GM12878 (cell line): ENCODE measurements at regions not wholly inside any gene's neighbourhood (a gene's known extent, or its start where the extent isn't known, plus 50 kb on each side); places are given as distances from the start of the nearest gene placed in this dataset.
A peak's percentile ranks its signal among the peaks of the same experiment; 100 is the strongest.

Experiments used
- ATAC-seq: fragments of 200-7000 bp; cut with Tn5 transposase; 3 replicates; pipeline ENCODE4 v1.9.1; 2020; ENCODE audit warnings: mild to moderate bottlenecking, moderate library complexity
- BruUV-seq: library from RNA; stranded (reverse); fragments of 400-500 nt; replicated peaks from 2 replicates; lab custom pipeline; 2021; lab: Mats Ljungman, UMichigan
- CTCF ChIA-PET: fragments of 300-600 bp; sonication (Branson Sonifier 250); formaldehyde crosslinking; extraction: SDS; loops from one replicate; lab custom pipeline; 2021; ENCODE audit warnings: inconsistent platforms; lab: Yijun Ruan, JAX
- POLR2A ChIA-PET: fragments of 350-600 bp; formaldehyde crosslinking; extraction: SDS; loops from one replicate; lab custom pipeline; 2021; ENCODE audit warnings: inconsistent platforms; lab: Charles Lee
- RAD21 ChIA-PET: fragments of 300-600 bp; sonication (Branson Sonifier 250); formaldehyde crosslinking; loops from one replicate; lab custom pipeline; 2023; ENCODE audit warnings: antibody characterized with exemption; ENCODE audit not compliant: unreplicated experiment; lab: Charles Lee
- SMC1A ChIA-PET: fragments of 300-600 bp; sonication (Branson Sonifier 250); formaldehyde crosslinking; loops from one replicate; lab custom pipeline; 2023; ENCODE audit not compliant: unreplicated experiment, uncharacterized antibody; lab: Charles Lee
- DNase-seq: peaks from one replicate; pipeline ENCODE4 v3.0.0-alpha.2; 2011; ENCODE audit warnings: low read depth, low spot score
- FAIRE-seq: peaks from 3 replicates; lab custom pipeline; 2011; peaks lifted over from hg19 to GRCh38; lab: Jason Lieb, UNC
- H2AFZ ChIP-seq: 2 replicates; pipeline ENCODE4 v1.6.0; 2011; ENCODE audit warnings: low read depth, low read length, control low read depth; ENCODE audit not compliant: control insufficient read depth
- H3K27ac ChIP-seq: 2 replicates; pipeline ENCODE4 v1.5.1; 2011; ENCODE audit warnings: control low read depth; ENCODE audit not compliant: control insufficient read depth, insufficient read depth
- H3K27me3 ChIP-seq, 2 experiments: replicated peaks in 1 of 2; 2 replicates each; pipeline versions ENCODE4 v1.6.0 to v1.6.1; 2011; ENCODE audit warnings: low read length in 1 of 2; ENCODE audit not compliant: control insufficient read depth in 2 of 2, insufficient read depth in 2 of 2
- H3K36me3 ChIP-seq, 2 experiments: 2 replicates each; pipeline ENCODE4 v1.5.1; 2011; ENCODE audit warnings: low read length in 1 of 2; ENCODE audit not compliant: control insufficient read depth in 2 of 2, insufficient read depth in 2 of 2
- H3K4me1 ChIP-seq: 2 replicates; pipeline ENCODE4 v1.6.1; 2011; ENCODE audit warnings: mild to moderate bottlenecking, low read length, moderate library complexity, mixed read lengths; ENCODE audit not compliant: control insufficient read depth, insufficient read depth
- H3K4me2 ChIP-seq: 2 replicates; pipeline ENCODE4 v1.6.0; 2011; ENCODE audit warnings: control low read depth; ENCODE audit not compliant: control insufficient read depth, insufficient read depth
- H3K4me3 ChIP-seq: fragments of 200-600 bp; sonication (generic); 2 replicates; pipeline ENCODE4 v1.5.1; 2016
- H3K79me2 ChIP-seq: 2 replicates; pipeline ENCODE4 v1.6.0; 2011; ENCODE audit warnings: low read length; ENCODE audit not compliant: control insufficient read depth, insufficient read depth
- H3K9ac ChIP-seq: 2 replicates; pipeline ENCODE4 v1.8.0; 2011; ENCODE audit warnings: low read length, control low read depth, mixed read lengths; ENCODE audit not compliant: control insufficient read depth, insufficient read depth
- H3K9me3 ChIP-seq: replicated peaks from 3 replicates; pipeline ENCODE4 v1.5.1; 2011; ENCODE audit warnings: mild to moderate bottlenecking, low read length; ENCODE audit not compliant: control insufficient read depth, insufficient read depth
- H4K20me1 ChIP-seq: 2 replicates; pipeline ENCODE4 v1.6.0; 2011; ENCODE audit not compliant: control insufficient read depth, insufficient read depth
- BCL11A ChIP-seq: IDR thresholded peaks from 2 replicates; pipeline ENCODE4 v1.6.1; 2011; ENCODE audit warnings: low read depth, low read length
- CBX5 ChIP-seq: sonication (generic); IDR thresholded peaks from 2 replicates; pipeline ENCODE4 v1.6.1; 2016; ENCODE audit warnings: low read depth, moderate library complexity, mild to moderate bottlenecking, inconsistent platforms
- CHD2 ChIP-seq: IDR thresholded peaks from 2 replicates; pipeline ENCODE4 v1.6.1; 2011; ENCODE audit warnings: low read depth, low read length, improper control_type of control experiment, borderline replicate concordance
- CREB1 ChIP-seq: IDR thresholded peaks from 2 replicates; pipeline ENCODE4 v1.6.1; 2012; ENCODE audit warnings: low read depth, mild to moderate bottlenecking, inconsistent platforms
- ELK1 ChIP-seq: IDR thresholded peaks from 2 replicates; pipeline ENCODE4 v1.6.1; 2012; ENCODE audit warnings: low read depth, low read length, improper control_type of control experiment
- GATAD2B ChIP-seq: fragments of 450-650 bp; conservative IDR thresholded peaks from 2 replicates; pipeline ENCODE4 v1.6.1; 2017; ENCODE audit warnings: low read depth, mild to moderate bottlenecking, moderate library complexity
- IKZF1 ChIP-seq: fragments of 450-650 bp; conservative IDR thresholded peaks from 2 replicates; pipeline ENCODE4 v1.6.1; 2017; ENCODE audit warnings: antibody characterized with exemption, mild to moderate bottlenecking
- KAT2A ChIP-seq: conservative IDR thresholded peaks from 2 replicates; pipeline ENCODE4 v1.6.1; 2011; ENCODE audit warnings: low read depth, low read length; ENCODE audit not compliant: control insufficient read depth
- KDM1A ChIP-seq: fragments of 200-600 bp; sonication (generic); IDR thresholded peaks from 2 replicates; pipeline ENCODE4 v1.6.1; 2016; ENCODE audit warnings: borderline replicate concordance
- LARP7 ChIP-seq: fragments of 450-650 bp; IDR thresholded peaks from 2 replicates; pipeline ENCODE4 v1.6.1; 2017; ENCODE audit warnings: mild to moderate bottlenecking
- NFYB ChIP-seq: IDR thresholded peaks from 2 replicates; pipeline ENCODE4 v1.6.1; 2011; ENCODE audit warnings: low read depth, mild to moderate bottlenecking, low read length, improper control_type of control experiment, moderate library complexity; ENCODE audit not compliant: insufficient read depth
- RAD21 ChIP-seq: IDR thresholded peaks from 2 replicates; pipeline ENCODE4 v1.6.1; 2011; ENCODE audit warnings: mild to moderate bottlenecking, low read depth, low read length, moderate library complexity; ENCODE audit not compliant: insufficient read depth
- SRF ChIP-seq, 2 experiments: IDR thresholded peaks; 2 replicates each; pipeline ENCODE4 v1.6.1; 2011; ENCODE audit warnings: low read depth in 2 of 2, low read length in 2 of 2, mild to moderate bottlenecking in 1 of 2, moderate library complexity in 1 of 2
- TCF12 ChIP-seq: IDR thresholded peaks from 2 replicates; pipeline ENCODE4 v1.6.1; 2011; ENCODE audit warnings: low read depth, mild to moderate bottlenecking, low read length
- TCF3 ChIP-seq: IDR thresholded peaks from 2 replicates; pipeline ENCODE4 v1.6.1; 2012; ENCODE audit warnings: low read depth, mild to moderate bottlenecking, low read length, borderline replicate concordance; ENCODE audit not compliant: insufficient read depth
- YBX1 ChIP-seq: fragments of 450-650 bp; IDR thresholded peaks from 2 replicates; pipeline ENCODE4 v1.6.1; 2016; ENCODE audit warnings: antibody characterized with exemption
- ZNF24 ChIP-seq: fragments of 450-650 bp; IDR thresholded peaks from 2 replicates; pipeline ENCODE4 v1.6.1; 2017; ENCODE audit warnings: antibody characterized with exemption, mild to moderate bottlenecking
- WGBS: methylation state at CpG from one replicate; pipeline ENCODE4 v1.1.6; 2016; ENCODE audit warnings: low lambda C conversion rate; ENCODE audit not compliant: insufficient replicate concordance, insufficient coverage; ENCODE audit errors: missing lambda C conversion rate; 5-methylcytosine and 5-hydroxymethylcytosine counted together
- in situ Hi-C: fragments of 300-500 bp; cut with MboI; formaldehyde crosslinking; loops from 9 replicates; pipeline ENCODE4 v1.14.3; 2018; ENCODE audit warnings: mixed read lengths
- intact Hi-C: fragments of 100-400 bp; cut with micrococcal nuclease; formaldehyde crosslinking; loops from one replicate; pipeline ENCODE4 v1.14.2; 2022; ENCODE audit not compliant: unreplicated experiment
- TF ChIP-seq, protein P1 (sequence below): IDR thresholded peaks from 2 replicates; pipeline ENCODE4 v1.6.1; 2011; ENCODE audit warnings: borderline replicate concordance, low read depth, mild to moderate bottlenecking, moderate library complexity, mixed read lengths, low read length; ENCODE audit not compliant: insufficient read depth; ENCODE audit errors: extremely low read length
- TF ChIP-seq, protein P2 (sequence below): fragments of 450-650 bp; IDR thresholded peaks from 2 replicates; pipeline ENCODE4 v1.6.1; 2017; ENCODE audit warnings: borderline replicate concordance
- TF ChIP-seq, protein P3 (sequence below): fragments of 150-350 bp; IDR thresholded peaks from 2 replicates; pipeline ENCODE4 v1.6.1; 2014; ENCODE audit warnings: mild to moderate bottlenecking, low read depth, low read length

DNA sequence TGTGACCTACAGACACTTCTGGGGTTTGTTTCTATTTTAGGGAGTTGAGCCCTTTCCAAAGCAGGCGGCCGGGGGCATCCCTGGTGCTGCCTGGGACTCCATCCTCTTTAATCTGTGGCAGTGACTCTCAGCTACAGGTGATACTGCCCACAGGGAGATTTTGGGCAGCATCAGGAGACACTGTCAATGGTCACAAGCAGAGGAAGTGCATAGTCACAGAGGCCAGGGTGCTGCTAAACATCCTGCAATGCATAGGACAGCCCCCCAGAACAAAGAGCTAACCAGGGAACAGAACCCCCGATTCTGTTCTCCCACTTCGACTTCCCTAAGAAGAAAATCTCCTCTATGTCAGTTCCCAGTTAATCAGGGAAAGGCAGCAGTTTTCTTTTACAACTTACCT lies 66.2 kb downstream of the TEX35 start:
- Histone ChIP-seq H3K27ac (peak overlapping the region; percentile 38; the same call in 1 of the 2 replicates), H3K79me2 (no peaks in the 10 kb centered on the region), H3K9me3 (no peaks in the 10 kb centered on the region), H3K4me2 (peak overlapping the region; percentile 78), H2AFZ (no peak overlapping the region), H3K9ac (peak overlapping the region; percentile 37; the same call in 1 of the 2 replicates), H3K36me3 (no peaks in the 10 kb centered on the region), H4K20me1 (no peaks in the 10 kb centered on the region), H3K4me3 (peak overlapping the region; percentile 10; the same call in 1 of the 2 replicates), H3K4me1 (peaks cover 75% of the 10 kb centered on the region), H3K27me3 (no peaks in the 10 kb centered on the region)
- ChIA-PET POLR2A (no interaction called here), RAD21 (interaction anchor here (0.7 to 1.1 kb wide), 2 partner anchors 36 to 124 kb away, joined by 3 read pairs; no protein-coding TSS in a partner anchor), CTCF (interaction anchor here (0.7 to 1.5 kb wide), 4 partner anchors 26 to 144 kb away, joined by 3 to 6 read pairs (median 4); no protein-coding TSS in a partner anchor), SMC1A (interaction anchor here (0.8 to 8.9 kb wide), 5 partner anchors 9 to 81 kb away, joined by 3 to 77 read pairs (median 3); no protein-coding TSS in a partner anchor)
- DNase-seq = no peak
- ATAC-seq = peak; percentile 15; the same call in 2 of the 3 replicates
- no TSS peak for BruUV-seq
- intact Hi-C loops (no loop called here), in situ Hi-C loops (no loop called here)
- FAIRE-seq = no peak
- WGBS = 10% methylated on average over 4 of the region's 4 CpGs
- TF ChIP-seq, protein P1, sequence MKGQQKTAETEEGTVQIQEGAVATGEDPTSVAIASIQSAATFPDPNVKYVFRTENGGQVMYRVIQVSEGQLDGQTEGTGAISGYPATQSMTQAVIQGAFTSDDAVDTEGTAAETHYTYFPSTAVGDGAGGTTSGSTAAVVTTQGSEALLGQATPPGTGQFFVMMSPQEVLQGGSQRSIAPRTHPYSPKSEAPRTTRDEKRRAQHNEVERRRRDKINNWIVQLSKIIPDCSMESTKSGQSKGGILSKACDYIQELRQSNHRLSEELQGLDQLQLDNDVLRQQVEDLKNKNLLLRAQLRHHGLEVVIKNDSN = no peak
- TF ChIP-seq LARP7 = no peak
- no peak for TF ChIP-seq SRF (IDR thresholded peaks at IDR 0.05; ENCODE audit: low read depth in 2 of 2, low read length in 2 of 2)
- no peak for TF ChIP-seq ELK1
- no peak for TF ChIP-seq KDM1A
- no peak for TF ChIP-seq IKZF1
- TF ChIP-seq ZNF24 = no peak
- TF ChIP-seq RAD21 = no peak
- no peak for TF ChIP-seq BCL11A
- no peak for TF ChIP-seq GATAD2B
- TF ChIP-seq CREB1 = no peak
- no peak for TF ChIP-seq TCF12
- no peak for TF ChIP-seq YBX1
- TF ChIP-seq TCF3 = no peak
- TF ChIP-seq, protein P2, sequence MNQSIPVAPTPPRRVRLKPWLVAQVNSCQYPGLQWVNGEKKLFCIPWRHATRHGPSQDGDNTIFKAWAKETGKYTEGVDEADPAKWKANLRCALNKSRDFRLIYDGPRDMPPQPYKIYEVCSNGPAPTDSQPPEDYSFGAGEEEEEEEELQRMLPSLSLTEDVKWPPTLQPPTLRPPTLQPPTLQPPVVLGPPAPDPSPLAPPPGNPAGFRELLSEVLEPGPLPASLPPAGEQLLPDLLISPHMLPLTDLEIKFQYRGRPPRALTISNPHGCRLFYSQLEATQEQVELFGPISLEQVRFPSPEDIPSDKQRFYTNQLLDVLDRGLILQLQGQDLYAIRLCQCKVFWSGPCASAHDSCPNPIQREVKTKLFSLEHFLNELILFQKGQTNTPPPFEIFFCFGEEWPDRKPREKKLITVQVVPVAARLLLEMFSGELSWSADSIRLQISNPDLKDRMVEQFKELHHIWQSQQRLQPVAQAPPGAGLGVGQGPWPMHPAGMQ = no peak
- TF ChIP-seq CHD2 = no peak
- TF ChIP-seq NFYB = no peak
- TF ChIP-seq CBX5 = no peak
- no peak for TF ChIP-seq KAT2A
- TF ChIP-seq, protein P3, sequence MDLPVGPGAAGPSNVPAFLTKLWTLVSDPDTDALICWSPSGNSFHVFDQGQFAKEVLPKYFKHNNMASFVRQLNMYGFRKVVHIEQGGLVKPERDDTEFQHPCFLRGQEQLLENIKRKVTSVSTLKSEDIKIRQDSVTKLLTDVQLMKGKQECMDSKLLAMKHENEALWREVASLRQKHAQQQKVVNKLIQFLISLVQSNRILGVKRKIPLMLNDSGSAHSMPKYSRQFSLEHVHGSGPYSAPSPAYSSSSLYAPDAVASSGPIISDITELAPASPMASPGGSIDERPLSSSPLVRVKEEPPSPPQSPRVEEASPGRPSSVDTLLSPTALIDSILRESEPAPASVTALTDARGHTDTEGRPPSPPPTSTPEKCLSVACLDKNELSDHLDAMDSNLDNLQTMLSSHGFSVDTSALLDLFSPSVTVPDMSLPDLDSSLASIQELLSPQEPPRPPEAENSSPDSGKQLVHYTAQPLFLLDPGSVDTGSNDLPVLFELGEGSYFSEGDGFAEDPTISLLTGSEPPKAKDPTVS = no peak
